ENCODE measurements at regions not wholly inside any gene's neighbourhood (a gene's known extent, or its start where the extent isn't known, plus 50 kb on each side); places are given as distances from the start of the nearest gene placed in this dataset.

DNA sequence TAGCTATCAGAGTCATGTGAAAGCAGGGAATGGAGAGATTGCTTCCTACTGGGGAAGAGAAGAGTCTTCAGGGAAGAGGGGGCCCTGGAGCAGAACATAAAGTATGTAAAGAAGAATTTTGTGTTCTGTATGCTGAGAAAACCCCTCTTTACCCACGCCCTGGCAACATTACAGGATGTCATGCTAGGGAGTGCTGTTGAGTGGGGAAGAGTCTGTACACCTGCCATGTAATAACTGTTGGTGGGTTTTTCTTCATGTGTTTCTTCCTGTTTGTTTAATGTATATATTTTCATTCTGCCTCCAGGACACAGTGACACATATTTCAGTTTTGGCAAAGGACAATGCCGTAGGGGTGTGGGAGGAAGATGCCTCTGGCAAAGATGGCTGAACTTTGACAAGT, 122.8 kb upstream of the LPP start:
- no peak overlapping the region for H3K4ac ChIP-seq (ENCODE audit: low read depth, low read length)
- H2AFZ ChIP-seq (ENCODE audit: insufficient read depth, low read length, poor library complexity): no peak overlapping the region
- H4K91ac ChIP-seq (ENCODE audit: low read depth, low read length): no peak overlapping the region
- H2BK12ac ChIP-seq (ENCODE audit: low read length): no peak overlapping the region
- H2BK5ac ChIP-seq (ENCODE audit: low read depth, low read length, poor library complexity): no peak overlapping the region
- no peak overlapping the region for H3K23ac ChIP-seq (ENCODE audit: low read length)
- no peaks in the 10 kb centered on the region for H3K9me3 ChIP-seq (ENCODE audit: insufficient read depth, low read depth, low read length)
- H3K79me1 ChIP-seq (ENCODE audit: low read length): no peaks in the 10 kb centered on the region
- no peak overlapping the region for H3K4me2 ChIP-seq (ENCODE audit: low read length)
- H2AK5ac ChIP-seq (ENCODE audit: low read length): no peak overlapping the region
- no peaks in the 10 kb centered on the region for H3K4me1 ChIP-seq (ENCODE audit: control insufficient read depth in 1 of 2, insufficient read depth in 2 of 2, low read length in 2 of 2)
- H3K14ac ChIP-seq (ENCODE audit: low read length): no peak overlapping the region
- no peaks in the 10 kb centered on the region for H3K79me2 ChIP-seq (ENCODE audit: control insufficient read depth, insufficient read depth, low read length, poor library complexity)
- H3K27me3 ChIP-seq (ENCODE audit: insufficient read depth, low read length): no peaks in the 10 kb centered on the region
- H3K4me3 ChIP-seq (ENCODE audit: low read depth, low read length): no peak overlapping the region
- no peak overlapping the region for H4K8ac ChIP-seq (ENCODE audit: low read depth, low read length)
- no peak for DNase-seq
- H4K12ac ChIP-seq (ENCODE audit: low read depth, low read length): no peak overlapping the region
- H3K36me3 ChIP-seq (ENCODE audit: control insufficient read depth in 1 of 2, insufficient read depth in 2 of 2, low read length in 2 of 2): no peaks in the 10 kb centered on the region
- H2BK120ac ChIP-seq (ENCODE audit: insufficient read depth, low read length, poor library complexity): no peak overlapping the region
- no peak overlapping the region for H3K9ac ChIP-seq (ENCODE audit: low read length)
- WGBS (ENCODE audit: extremely low coverage, insufficient coverage, insufficient read length): no CpG with 5 or more reads among the region's 2 CpGs
- no peak overlapping the region for H3K27ac ChIP-seq (ENCODE audit: low read depth, low read length)
- H3K18ac ChIP-seq (ENCODE audit: low read length): no peak overlapping the region

GRCh38 chr3:188034989-188035388, 119.0 kb upstream of the LPP start:
- no peak overlapping the region for H3K4ac ChIP-seq (ENCODE audit: low read depth, low read length)
- no peak overlapping the region for H2AFZ ChIP-seq (ENCODE audit: insufficient read depth, low read length, poor library complexity)
- H4K91ac ChIP-seq (ENCODE audit: low read depth, low read length): no peak overlapping the region
- H4K8ac ChIP-seq (ENCODE audit: low read depth, low read length): no peak overlapping the region
- no peak overlapping the region for H3K27ac ChIP-seq (ENCODE audit: low read depth, low read length)
- no peak overlapping the region for H2BK5ac ChIP-seq (ENCODE audit: low read depth, low read length, poor library complexity)
- no peak overlapping the region for H4K12ac ChIP-seq (ENCODE audit: low read depth, low read length)
- no peak overlapping the region for H2BK120ac ChIP-seq (ENCODE audit: insufficient read depth, low read length, poor library complexity)
- WGBS (ENCODE audit: extremely low coverage, insufficient coverage, insufficient read length): no CpG with 5 or more reads among the region's 3 CpGs
- no peaks in the 10 kb centered on the region for H3K27me3 ChIP-seq (ENCODE audit: insufficient read depth, low read length)
- peaks cover 5 to 13% of the 10 kb centered on the region in 2 experiments for H3K4me1 ChIP-seq (ENCODE audit: control insufficient read depth in 1 of 2, insufficient read depth in 2 of 2, low read length in 2 of 2)
- no peaks in the 10 kb centered on the region for H3K36me3 ChIP-seq (ENCODE audit: control insufficient read depth in 1 of 2, insufficient read depth in 2 of 2, low read length in 2 of 2)
- H3K14ac ChIP-seq (ENCODE audit: low read length): no peak overlapping the region
- H3K18ac ChIP-seq (ENCODE audit: low read length): no peak overlapping the region
- no peak for DNase-seq
- H3K9me3 ChIP-seq (ENCODE audit: insufficient read depth, low read depth, low read length): no peaks in the 10 kb centered on the region
- H3K79me2 ChIP-seq (ENCODE audit: control insufficient read depth, insufficient read depth, low read length, poor library complexity): no peaks in the 10 kb centered on the region
- no peak overlapping the region for H3K4me2 ChIP-seq (ENCODE audit: low read length)
- H2AK5ac ChIP-seq (ENCODE audit: low read length): no peak overlapping the region
- H3K23ac ChIP-seq (ENCODE audit: low read length): no peak overlapping the region
- no peak overlapping the region for H2BK12ac ChIP-seq (ENCODE audit: low read length)
- H3K9ac ChIP-seq (ENCODE audit: low read length): no peak overlapping the region
- no peak overlapping the region for H3K4me3 ChIP-seq (ENCODE audit: low read depth, low read length)
- no peaks in the 10 kb centered on the region for H3K79me1 ChIP-seq (ENCODE audit: low read length)

DNA sequence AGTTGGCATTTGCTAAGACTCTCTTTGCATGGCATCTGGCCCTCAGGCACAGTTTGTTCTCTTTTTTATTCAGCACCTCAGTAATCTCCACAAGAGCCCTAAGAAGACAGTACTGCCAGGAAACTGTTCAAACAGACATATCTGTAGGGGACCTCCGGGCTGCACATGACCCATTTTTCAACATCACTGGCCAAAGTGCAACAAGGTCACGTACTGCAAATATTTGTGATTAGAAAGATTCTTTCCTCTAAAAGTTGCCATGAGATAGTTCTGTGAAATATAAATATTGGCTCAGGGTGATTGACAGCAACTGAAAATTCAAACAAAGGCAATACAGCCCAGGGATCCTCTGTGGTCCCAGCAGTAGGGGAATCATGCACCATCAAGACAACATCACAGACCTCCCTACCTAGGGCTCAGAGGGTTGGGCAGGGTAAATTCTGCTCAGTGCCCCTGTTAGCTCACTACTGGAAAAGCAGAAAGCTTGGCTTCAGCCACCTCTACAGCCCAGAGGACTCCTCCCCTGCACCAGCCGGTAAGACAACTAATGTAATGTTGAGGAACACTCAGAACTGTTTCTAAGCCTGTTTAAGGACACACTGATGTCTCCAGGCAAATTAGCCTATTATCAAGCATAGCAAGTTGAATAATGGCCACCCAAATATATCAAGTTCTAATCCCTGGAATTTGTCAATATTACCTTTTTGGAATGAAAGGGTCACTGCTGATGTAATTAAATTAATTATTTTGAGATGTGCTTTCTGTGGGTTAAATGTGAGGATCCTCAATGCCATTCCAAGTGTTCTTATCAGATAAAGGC, 117.4 kb upstream of the LPP start:
- Histone ChIP-seq H2AFZ (ENCODE audit: insufficient read depth, low read length, poor library complexity) (no peak overlapping the region), H3K9ac (ENCODE audit: low read length) (no peak overlapping the region), H3K4me3 (ENCODE audit: low read depth, low read length) (no peak overlapping the region), H3K9me3 (ENCODE audit: insufficient read depth, low read depth, low read length) (peaks cover 2% of the 10 kb centered on the region), H3K36me3 (ENCODE audit: control insufficient read depth in 1 of 2, insufficient read depth in 2 of 2, low read length in 2 of 2) (no peaks in the 10 kb centered on the region), H4K91ac (ENCODE audit: low read depth, low read length) (no peak overlapping the region), H3K79me2 (ENCODE audit: control insufficient read depth, insufficient read depth, low read length, poor library complexity) (no peaks in the 10 kb centered on the region), H3K18ac (ENCODE audit: low read length) (no peak overlapping the region), H3K4me2 (ENCODE audit: low read length) (no peak overlapping the region), H3K23ac (ENCODE audit: low read length) (no peak overlapping the region), H3K27ac (ENCODE audit: low read depth, low read length) (no peak overlapping the region), H3K27me3 (ENCODE audit: insufficient read depth, low read length) (no peaks in the 10 kb centered on the region), H4K8ac (ENCODE audit: low read depth, low read length) (no peak overlapping the region), H2AK5ac (ENCODE audit: low read length) (no peak overlapping the region), H2BK12ac (ENCODE audit: low read length) (no peak overlapping the region), H3K4ac (ENCODE audit: low read depth, low read length) (no peak overlapping the region), H2BK5ac (ENCODE audit: low read depth, low read length, poor library complexity) (no peak overlapping the region), H4K12ac (ENCODE audit: low read depth, low read length) (no peak overlapping the region), H3K4me1 (ENCODE audit: control insufficient read depth in 1 of 2, insufficient read depth in 2 of 2, low read length in 2 of 2) (peaks cover 5 to 16% of the 10 kb centered on the region in 2 experiments), H3K14ac (ENCODE audit: low read length) (no peak overlapping the region), H2BK120ac (ENCODE audit: insufficient read depth, low read length, poor library complexity) (no peak overlapping the region), H3K79me1 (ENCODE audit: low read length) (no peaks in the 10 kb centered on the region)
- no CpG with 5 or more reads among the region's 3 CpGs for WGBS (ENCODE audit: extremely low coverage, insufficient coverage, insufficient read length)
- peak; percentile 17 to 33 for DNase-seq

DNA sequence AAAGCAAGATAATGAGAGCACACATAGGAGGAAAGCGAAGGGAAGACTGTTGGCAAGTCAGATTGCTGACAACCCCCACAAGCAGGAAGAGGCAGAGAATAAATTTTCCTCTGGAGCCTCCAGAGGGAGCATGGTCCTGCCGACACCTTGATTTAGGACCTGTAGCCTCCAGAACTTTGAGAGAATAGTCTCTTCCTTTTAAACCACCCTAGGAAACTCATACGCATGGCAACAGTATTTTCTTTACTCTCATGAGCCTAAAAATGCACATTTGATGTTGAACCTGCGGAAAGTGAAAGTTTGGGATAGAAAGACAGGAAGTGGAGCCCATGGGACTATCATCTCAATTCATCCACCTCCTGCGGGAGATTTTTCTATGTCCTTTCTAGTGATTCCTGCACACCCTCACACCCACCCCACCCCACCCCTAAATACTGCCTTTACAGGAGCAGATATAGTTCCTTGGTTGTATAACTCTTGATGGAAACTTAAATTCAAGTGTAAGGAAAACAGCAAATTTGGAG, 116.7 kb upstream of the LPP start:
- Histone ChIP-seq H3K23ac (ENCODE audit: low read length) (no peak overlapping the region), H4K91ac (ENCODE audit: low read depth, low read length) (no peak overlapping the region), H3K79me2 (ENCODE audit: control insufficient read depth, insufficient read depth, low read length, poor library complexity) (no peaks in the 10 kb centered on the region), H2AK5ac (ENCODE audit: low read length) (no peak overlapping the region), H3K4ac (ENCODE audit: low read depth, low read length) (no peak overlapping the region), H3K9ac (ENCODE audit: low read length) (no peak overlapping the region), H3K4me2 (ENCODE audit: low read length) (no peak overlapping the region), H3K4me1 (ENCODE audit: control insufficient read depth in 1 of 2, insufficient read depth in 2 of 2, low read length in 2 of 2) (peaks cover 5 to 16% of the 10 kb centered on the region in 2 experiments), H3K27ac (ENCODE audit: low read depth, low read length) (no peak overlapping the region), H3K79me1 (ENCODE audit: low read length) (no peaks in the 10 kb centered on the region), H3K27me3 (ENCODE audit: insufficient read depth, low read length) (no peaks in the 10 kb centered on the region), H4K8ac (ENCODE audit: low read depth, low read length) (no peak overlapping the region), H4K12ac (ENCODE audit: low read depth, low read length) (no peak overlapping the region), H2BK120ac (ENCODE audit: insufficient read depth, low read length, poor library complexity) (no peak overlapping the region), H2AFZ (ENCODE audit: insufficient read depth, low read length, poor library complexity) (no peak overlapping the region), H3K14ac (ENCODE audit: low read length) (no peak overlapping the region), H2BK12ac (ENCODE audit: low read length) (no peak overlapping the region), H2BK5ac (ENCODE audit: low read depth, low read length, poor library complexity) (no peak overlapping the region), H3K36me3 (ENCODE audit: control insufficient read depth in 1 of 2, insufficient read depth in 2 of 2, low read length in 2 of 2) (no peaks in the 10 kb centered on the region), H3K4me3 (ENCODE audit: low read depth, low read length) (no peak overlapping the region), H3K18ac (ENCODE audit: low read length) (no peak overlapping the region), H3K9me3 (ENCODE audit: insufficient read depth, low read depth, low read length) (peaks cover 2% of the 10 kb centered on the region)
- DNase-seq: peak; percentile 40 to 62
- no CpG with 5 or more reads among the region's 5 CpGs for WGBS (ENCODE audit: extremely low coverage, insufficient coverage, insufficient read length)
